ENCODE measurements at regions not wholly inside any gene's neighbourhood (a gene's known extent, or its start where the extent isn't known, plus 50 kb on each side); places are given as distances from the start of the nearest gene placed in this dataset.

GRCh38 chr3:59531066-59531745, 481.4 kb upstream of the CFAP20DC start:
- TF ChIP-seq EZH2 (IDR thresholded peaks at IDR 0.05) (no peak), POLR2AphosphoS5 (IDR thresholded peaks at IDR 0.05; ENCODE audit: borderline replicate concordance, low read depth, low read length) (no peak)
